B cell (primary cell): ENCODE measurements at regions not wholly inside any gene's neighbourhood (a gene's known extent, or its start where the extent isn't known, plus 50 kb on each side); places are given as distances from the start of the nearest gene placed in this dataset.

Experiments
- CTCF ChIP-seq: fragments of 200-600 bp; IDR thresholded peaks from one replicate; pipeline ENCODE4 v1.8.0; 2022; ENCODE audit warnings: antibody characterized with exemption, mild to moderate bottlenecking
- EZH2 ChIP-seq: IDR thresholded peaks from 2 replicates; pipeline ENCODE4 v1.6.1; 2012; ENCODE audit warnings: borderline replicate concordance, low read depth, mild to moderate bottlenecking, moderate library complexity, low read length; ENCODE audit not compliant: insufficient read depth, poor library complexity, severe bottlenecking

- TF ChIP-seq CTCF (no peak), EZH2 (no peak)
Measured at GRCh38 chr11:23058656-23059055, 198.4 kb upstream of the CCDC179 start.
